Kidney epithelial cell (primary cell): ENCODE measurements at regions not wholly inside any gene's neighbourhood (a gene's known extent, or its start where the extent isn't known, plus 50 kb on each side); places are given as distances from the start of the nearest gene placed in this dataset.

Source experiments
- DNase-seq: peaks from one replicate; pipeline ENCODE4 v3.0.0-alpha.2; 2010; ENCODE audit warnings: low read depth
- H3K27me3 ChIP-seq: 2 replicates; pipeline ENCODE4 v1.6.0; 2011; ENCODE audit warnings: low read length; ENCODE audit not compliant: control insufficient read depth, insufficient read depth
- H3K36me3 ChIP-seq: 2 replicates; pipeline ENCODE4 v1.5.1; 2011; ENCODE audit warnings: low read length; ENCODE audit not compliant: control insufficient read depth, insufficient read depth
- H3K4me3 ChIP-seq: 2 replicates; pipeline ENCODE4 v1.5.1; 2011; ENCODE audit warnings: low read depth, mild to moderate bottlenecking, control low read depth, low read length
- CTCF ChIP-seq: IDR thresholded peaks from 2 replicates; pipeline ENCODE4 v1.5.1; 2011; ENCODE audit warnings: mild to moderate bottlenecking, moderate library complexity, low read length, control low read depth, inconsistent platforms; ENCODE audit not compliant: insufficient read depth, poor library complexity, severe bottlenecking

GRCh38 chr16:87007907-87008306 is 309.3 kb downstream of the C16orf95 start:
- Histone ChIP-seq H3K27me3 (no peaks in the 10 kb centered on the region), H3K36me3 (no peaks in the 10 kb centered on the region), H3K4me3 (no peak overlapping the region)
- DNase-seq = no peak
- TF ChIP-seq CTCF = no peak

DNA sequence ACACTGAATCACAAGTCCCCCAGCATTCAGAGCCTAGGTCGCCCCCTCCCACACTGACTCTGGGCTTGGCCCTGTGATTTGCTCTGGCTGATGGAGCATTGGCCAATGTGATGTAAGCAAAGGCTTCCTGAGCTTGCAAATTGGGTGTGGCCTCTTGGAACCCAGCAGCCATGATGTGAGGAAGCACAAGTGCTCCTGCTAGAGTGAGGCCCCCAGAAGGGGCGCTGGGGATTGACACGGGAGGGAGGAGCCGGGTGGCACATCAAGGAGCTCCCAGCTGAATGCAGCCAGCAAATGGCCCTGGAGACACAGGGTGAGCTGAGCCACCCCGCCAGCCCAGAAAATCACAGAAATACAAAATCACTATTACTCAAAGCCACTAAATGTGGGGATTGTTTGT is 308.5 kb downstream of the C16orf95 start:
- no peak for DNase-seq
- H3K27me3 ChIP-seq = no peaks in the 10 kb centered on the region
- no peaks in the 10 kb centered on the region for H3K36me3 ChIP-seq
- TF ChIP-seq CTCF = no peak
- no peak overlapping the region for H3K4me3 ChIP-seq

GRCh38 chr16:87012954-87013938 is 303.9 kb downstream of the C16orf95 start:
- no peak overlapping the region for H3K4me3 ChIP-seq
- no peaks in the 10 kb centered on the region for H3K36me3 ChIP-seq
- H3K27me3 ChIP-seq = no peaks in the 10 kb centered on the region
- no peak for TF ChIP-seq CTCF
- DNase-seq = no peak

GRCh38 chr16:87014112-87014511 is 303.1 kb downstream of the C16orf95 start:
- no peak overlapping the region for H3K4me3 ChIP-seq
- no peaks in the 10 kb centered on the region for H3K36me3 ChIP-seq
- H3K27me3 ChIP-seq = no peaks in the 10 kb centered on the region
- DNase-seq = no peak
- TF ChIP-seq CTCF = no peak

DNA sequence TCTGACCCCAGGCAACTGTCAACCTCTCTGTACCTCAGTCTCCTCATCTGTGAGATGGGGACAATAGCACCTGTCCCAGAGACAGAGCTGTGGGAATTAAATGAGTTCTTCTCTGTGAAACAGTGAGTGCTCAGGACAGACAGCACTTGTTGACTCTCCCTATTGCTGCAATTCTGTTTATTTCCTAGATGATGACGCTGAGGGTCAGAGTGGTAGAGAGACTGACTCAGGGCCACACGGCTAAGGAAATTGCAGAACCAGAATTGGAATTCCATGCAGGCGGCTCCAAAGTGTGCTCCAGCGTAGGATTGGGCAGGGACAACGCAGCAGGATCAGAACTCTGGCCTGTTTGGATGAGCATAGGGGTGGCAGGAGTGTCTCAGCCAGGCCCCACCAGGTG is 302.2 kb downstream of the C16orf95 start:
- Histone ChIP-seq H3K4me3 (no peak overlapping the region), H3K36me3 (no peaks in the 10 kb centered on the region), H3K27me3 (no peaks in the 10 kb centered on the region)
- DNase-seq = no peak
- TF ChIP-seq CTCF = no peak
